ENCODE measurements at regions not wholly inside any gene's neighbourhood (a gene's known extent, or its start where the extent isn't known, plus 50 kb on each side); places are given as distances from the start of the nearest gene placed in this dataset.

DNA sequence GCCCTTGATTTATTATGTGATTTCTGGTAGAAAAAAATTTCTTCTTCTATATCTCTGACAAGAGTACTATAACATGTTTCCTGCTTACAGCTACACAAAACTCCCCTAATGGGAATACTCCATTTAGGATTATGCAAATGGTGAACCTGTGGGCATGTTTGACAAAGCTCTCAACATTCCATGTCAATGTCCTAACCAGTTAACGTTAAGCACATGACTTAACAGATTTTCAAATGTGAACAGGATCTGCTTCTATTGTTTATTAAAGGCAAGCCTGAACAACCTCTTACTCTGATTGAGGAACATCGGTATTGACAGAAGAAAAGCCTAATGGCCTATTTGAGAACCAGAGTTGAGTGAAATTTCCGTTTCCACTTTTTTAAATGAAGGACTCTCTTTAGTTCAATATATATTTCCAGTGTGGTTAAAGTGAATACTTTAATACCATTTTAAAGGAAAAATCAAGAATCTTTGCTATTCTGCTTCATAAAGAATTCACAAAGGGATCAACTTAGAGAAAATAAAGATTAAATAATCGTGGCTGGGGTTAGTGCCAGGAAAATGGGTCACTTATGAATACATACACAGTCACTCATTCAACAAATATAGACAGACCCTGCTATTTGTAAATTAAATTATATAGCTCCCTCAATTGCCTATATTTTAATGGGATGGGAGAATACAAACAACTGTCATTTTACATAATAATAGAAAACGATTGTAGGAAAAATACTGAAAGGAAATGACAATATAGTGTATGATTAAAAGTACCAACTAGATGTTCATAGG is 300.3 kb upstream of the CBLB start:
- no peak overlapping the region for H3K4me3 ChIP-seq
- H3K36me3 Mint-ChIP-seq = no peaks in the 10 kb centered on the region
- no peaks in the 10 kb centered on the region for H3K79me2 ChIP-seq (ENCODE audit: low read depth)
- peaks cover 4% of the 10 kb centered on the region for H3K4me1 ChIP-seq
- no peaks in the 10 kb centered on the region for H3K36me3 ChIP-seq
- no peaks in the 10 kb centered on the region for H3K27me3 ChIP-seq
- H3K9ac ChIP-seq = no peak overlapping the region
- no peak overlapping the region for H3K27ac ChIP-seq
- H3K9me3 Mint-ChIP-seq = no peaks in the 10 kb centered on the region
- no peak overlapping the region for H2AFZ ChIP-seq (replicated peaks)
- H4K20me1 ChIP-seq (ENCODE audit: low read depth) = no peaks in the 10 kb centered on the region
- TF ChIP-seq EZH2phosphoT487 (IDR thresholded peaks at IDR 0.05) = no peak
- TF ChIP-seq, protein P1, sequence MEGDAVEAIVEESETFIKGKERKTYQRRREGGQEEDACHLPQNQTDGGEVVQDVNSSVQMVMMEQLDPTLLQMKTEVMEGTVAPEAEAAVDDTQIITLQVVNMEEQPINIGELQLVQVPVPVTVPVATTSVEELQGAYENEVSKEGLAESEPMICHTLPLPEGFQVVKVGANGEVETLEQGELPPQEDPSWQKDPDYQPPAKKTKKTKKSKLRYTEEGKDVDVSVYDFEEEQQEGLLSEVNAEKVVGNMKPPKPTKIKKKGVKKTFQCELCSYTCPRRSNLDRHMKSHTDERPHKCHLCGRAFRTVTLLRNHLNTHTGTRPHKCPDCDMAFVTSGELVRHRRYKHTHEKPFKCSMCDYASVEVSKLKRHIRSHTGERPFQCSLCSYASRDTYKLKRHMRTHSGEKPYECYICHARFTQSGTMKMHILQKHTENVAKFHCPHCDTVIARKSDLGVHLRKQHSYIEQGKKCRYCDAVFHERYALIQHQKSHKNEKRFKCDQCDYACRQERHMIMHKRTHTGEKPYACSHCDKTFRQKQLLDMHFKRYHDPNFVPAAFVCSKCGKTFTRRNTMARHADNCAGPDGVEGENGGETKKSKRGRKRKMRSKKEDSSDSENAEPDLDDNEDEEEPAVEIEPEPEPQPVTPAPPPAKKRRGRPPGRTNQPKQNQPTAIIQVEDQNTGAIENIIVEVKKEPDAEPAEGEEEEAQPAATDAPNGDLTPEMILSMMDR (IDR thresholded peaks at IDR 0.05) = no peak
- no peak for TF ChIP-seq EZH2 (IDR thresholded peaks at IDR 0.05)
- H3K4me1 Mint-ChIP-seq = no peaks in the 10 kb centered on the region
- peak; percentile 2 for DNase-seq (ENCODE audit: low spot score)
- H3K27ac Mint-ChIP-seq = no peak overlapping the region
- no peaks in the 10 kb centered on the region for H3K27me3 Mint-ChIP-seq (ENCODE audit: insufficient read depth, low read depth)
- no peak overlapping the region for H3K4me3 Mint-ChIP-seq
- H3F3A ChIP-seq (ENCODE audit: low read depth) = no peaks in the 10 kb centered on the region
- no peaks in the 10 kb centered on the region for H3K9me3 ChIP-seq (ENCODE audit: low read depth)
- no peak overlapping the region for H3K4me2 ChIP-seq

DNA sequence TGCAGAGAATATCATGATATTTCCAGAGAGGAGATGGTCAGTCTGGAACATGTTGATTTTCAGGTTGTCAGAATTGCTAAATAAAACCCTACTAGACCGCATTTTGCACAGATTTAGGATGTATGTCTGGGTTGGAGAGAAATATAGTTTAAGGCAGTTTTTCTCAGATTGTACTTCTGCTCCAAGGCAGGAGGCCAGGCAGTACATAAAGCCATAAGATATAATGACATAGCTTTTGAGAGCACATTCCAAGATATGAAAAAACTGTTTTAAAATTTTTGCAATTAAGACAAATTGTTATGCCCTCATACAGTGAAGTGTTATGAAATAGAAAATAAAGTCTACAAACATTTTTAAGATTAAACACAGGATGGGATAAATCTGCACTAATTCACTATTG is 301.8 kb upstream of the CBLB start:
- no peak overlapping the region for H3K4me3 Mint-ChIP-seq
- no peak for TF ChIP-seq EZH2phosphoT487 (IDR thresholded peaks at IDR 0.05)
- TF ChIP-seq, protein P1 (IDR thresholded peaks at IDR 0.05) = no peak
- TF ChIP-seq EZH2 (IDR thresholded peaks at IDR 0.05) = no peak
- Histone ChIP-seq H3K9ac (no peak overlapping the region), H3K27me3 (no peaks in the 10 kb centered on the region), H3K4me3 (no peak overlapping the region), H3F3A (ENCODE audit: low read depth) (no peaks in the 10 kb centered on the region), H3K9me3 (ENCODE audit: low read depth) (no peaks in the 10 kb centered on the region), H3K36me3 (no peaks in the 10 kb centered on the region), H4K20me1 (ENCODE audit: low read depth) (no peaks in the 10 kb centered on the region), H3K4me2 (no peak overlapping the region), H3K79me2 (ENCODE audit: low read depth) (no peaks in the 10 kb centered on the region), H2AFZ (replicated peaks) (peak overlapping the region; percentile 36), H3K4me1 (peaks cover 4% of the 10 kb centered on the region), H3K27ac (no peak overlapping the region)
- no peaks in the 10 kb centered on the region for H3K36me3 Mint-ChIP-seq
- no peak overlapping the region for H3K27ac Mint-ChIP-seq
- no peak for DNase-seq (ENCODE audit: low spot score)
- no peaks in the 10 kb centered on the region for H3K4me1 Mint-ChIP-seq
- H3K9me3 Mint-ChIP-seq = no peaks in the 10 kb centered on the region
- H3K27me3 Mint-ChIP-seq (ENCODE audit: insufficient read depth, low read depth) = no peaks in the 10 kb centered on the region

DNA sequence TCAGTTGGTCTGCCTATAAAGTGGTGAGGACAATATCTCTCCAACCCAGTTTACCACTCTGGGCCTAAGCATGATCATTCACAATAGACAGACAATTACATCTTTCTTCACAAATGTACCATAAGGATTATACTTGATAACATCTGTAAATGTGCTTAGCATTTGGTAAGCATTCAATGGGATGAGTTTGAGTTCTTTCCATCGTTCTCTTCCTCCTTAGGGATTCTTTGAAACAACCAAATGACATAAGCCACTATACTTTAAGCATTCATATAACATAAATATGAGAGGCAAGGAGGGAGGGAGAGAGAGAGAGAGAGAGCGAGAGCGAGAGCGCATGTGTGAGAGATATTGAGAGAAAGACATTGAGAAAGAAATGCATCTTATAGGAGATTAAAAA is 303.3 kb upstream of the CBLB start:
- Mint-ChIP-seq H3K27ac (no peak overlapping the region), H3K4me1 (no peaks in the 10 kb centered on the region), H3K4me3 (no peak overlapping the region), H3K9me3 (no peaks in the 10 kb centered on the region), H3K36me3 (no peaks in the 10 kb centered on the region), H3K27me3 (ENCODE audit: insufficient read depth, low read depth) (no peaks in the 10 kb centered on the region)
- Histone ChIP-seq H3K27ac (no peak overlapping the region), H3K9ac (no peak overlapping the region), H3K4me1 (peaks cover 4% of the 10 kb centered on the region), H3K27me3 (no peaks in the 10 kb centered on the region), H4K20me1 (ENCODE audit: low read depth) (no peaks in the 10 kb centered on the region), H3K4me3 (no peak overlapping the region), H3K4me2 (no peak overlapping the region), H3F3A (ENCODE audit: low read depth) (no peaks in the 10 kb centered on the region), H3K9me3 (ENCODE audit: low read depth) (no peaks in the 10 kb centered on the region), H3K79me2 (ENCODE audit: low read depth) (no peaks in the 10 kb centered on the region), H3K36me3 (no peaks in the 10 kb centered on the region), H2AFZ (replicated peaks) (no peak overlapping the region)
- TF ChIP-seq EZH2 (IDR thresholded peaks at IDR 0.05) (no peak), EZH2phosphoT487 (IDR thresholded peaks at IDR 0.05) (no peak)
- TF ChIP-seq, protein P1 (IDR thresholded peaks at IDR 0.05) = no peak
- DNase-seq (ENCODE audit: low spot score) = no peak

All from neural progenitor cell (in vitro differentiated cells).